HCT116 (cell line): ENCODE measurements at regions not wholly inside any gene's neighbourhood (a gene's known extent, or its start where the extent isn't known, plus 50 kb on each side); places are given as distances from the start of the nearest gene placed in this dataset.

Experiments used
- ATAC-seq: fragments of 200-7000 bp; cut with Tn5 transposase; 2 replicates; pipeline ENCODE4 v1.9.1; 2020; ENCODE audit warnings: mild to moderate bottlenecking, moderate library complexity
- BruUV-seq: library from RNA; stranded (reverse); fragments of 400-500 nt; replicated peaks from 2 replicates; lab custom pipeline; 2021; lab: Mats Ljungman, UMichigan
- CTCF ChIA-PET: fragments of 300-600 bp; sonication (Branson Sonifier 250); formaldehyde crosslinking; loops from one replicate; lab custom pipeline; 2021; ENCODE audit warnings: antibody characterized with exemption; lab: Charles Lee
- POLR2A ChIA-PET: fragments of 300-600, 350-600 bp; sonication (Branson Sonifier 250); formaldehyde crosslinking; loops from one replicate; lab custom pipeline; 2021; ENCODE audit warnings: antibody characterized with exemption; lab: Charles Lee
- RAD21 ChIA-PET, 2 experiments: fragments of 300-600 bp; sonication (Branson Sonifier 250); formaldehyde crosslinking; loops; one replicate each; lab custom pipeline; 2023; ENCODE audit warnings: low total read pairs in 2 of 2; ENCODE audit not compliant: uncharacterized antibody in 2 of 2, unreplicated experiment in 2 of 2, low non-redundant PET in 1 of 2; lab: Charles Lee
- DNase-seq: peaks from one replicate; pipeline ENCODE4 v3.0.0-alpha.2; 2010; ENCODE audit warnings: low read depth, low spot score
- H2AFZ ChIP-seq: fragments of 200-600 bp; shearing (Covaris generic), sonication (generic); 2 replicates; pipeline ENCODE4 v1.6.1; 2017; ENCODE audit warnings: low read depth, mixed run types, mixed read lengths, antibody characterized with exemption, low read length; ENCODE audit not compliant: poor library complexity, severe bottlenecking
- H3K27ac ChIP-seq: 2 replicates; pipeline ENCODE4 v1.5.1; 2012; ENCODE audit warnings: low read depth, low read length
- H3K27me3 ChIP-seq: fragments of 200-600 bp; sonication (generic); 2 replicates; pipeline ENCODE4 v1.6.1; 2016; ENCODE audit warnings: mixed run types, low read length, mixed read lengths; ENCODE audit not compliant: insufficient read depth
- H3K36me3 ChIP-seq, 2 experiments: fragments of 200-500 bp in 1 of 2; fragments of 200-600 bp in 1 of 2; sonication (Bioruptor generic) in 1 of 2; sonication (generic) in 1 of 2; 2 replicates each; pipeline versions ENCODE4 v1.5.1 to v1.6.1; 2014 to 2016; ENCODE audit warnings: low read length in 2 of 2, inconsistent platforms in 1 of 2, mixed read lengths in 1 of 2, mixed run types in 1 of 2; ENCODE audit not compliant: insufficient read depth in 2 of 2, control insufficient read depth in 1 of 2
- H3K4me1 ChIP-seq, 2 experiments: fragments of 200-600 bp in 1 of 2; sonication (generic) in 1 of 2; 2 replicates each; pipeline versions ENCODE4 v1.5.1 to v1.6.1; 2012 to 2017; ENCODE audit warnings: low read length in 2 of 2, inconsistent platforms in 1 of 2, mild to moderate bottlenecking in 1 of 2, mixed read lengths in 1 of 2, mixed run types in 1 of 2, moderate library complexity in 1 of 2; ENCODE audit not compliant: insufficient read depth in 2 of 2, control insufficient read depth in 1 of 2
- H3K4me2 ChIP-seq: fragments of 200-600 bp; sonication (generic); 2 replicates; pipeline ENCODE4 v1.6.1; 2017; ENCODE audit warnings: mixed run types, low read length, mixed read lengths
- H3K4me3 ChIP-seq, 2 experiments: fragments of 200-600 bp in 1 of 2; sonication (generic) in 1 of 2; replicated peaks in 1 of 2; 2 replicates each; pipeline ENCODE4 v1.5.1; 2011 to 2016; ENCODE audit warnings: low read length in 2 of 2, control low read depth in 1 of 2, low read depth in 1 of 2, mild to moderate bottlenecking in 1 of 2, mixed read lengths in 1 of 2, mixed run types in 1 of 2
- H3K79me2 ChIP-seq: fragments of 200-600 bp; sonication (generic); 2 replicates; pipeline ENCODE4 v1.6.1; 2017; ENCODE audit warnings: mild to moderate bottlenecking, mixed run types, low read length, moderate library complexity, mixed read lengths; ENCODE audit not compliant: insufficient read depth
- H3K9ac ChIP-seq: fragments of 200-600 bp; sonication (generic); 2 replicates; pipeline ENCODE4 v1.6.1; 2016; ENCODE audit warnings: low read length, mixed read lengths
- H3K9me2 ChIP-seq: fragments of 200-600 bp; sonication (generic), shearing (Covaris generic); 2 replicates; pipeline ENCODE4 v1.6.1; 2017; ENCODE audit warnings: mixed run types, mild to moderate bottlenecking, moderate library complexity; ENCODE audit not compliant: insufficient read depth
- H3K9me3 ChIP-seq, 2 experiments: fragments of 200-500 bp in 1 of 2; fragments of 200-600 bp in 1 of 2; sonication (Bioruptor generic) in 1 of 2; sonication (generic) in 1 of 2; 2 replicates each; pipeline ENCODE4 v1.6.1; 2014 to 2017; ENCODE audit warnings: low read length in 2 of 2, mixed read lengths in 2 of 2, inconsistent platforms in 1 of 2, low read depth in 1 of 2, mild to moderate bottlenecking in 1 of 2, mixed run types in 1 of 2, moderate library complexity in 1 of 2; ENCODE audit not compliant: control insufficient read depth in 1 of 2, insufficient read depth in 1 of 2
- H4K20me1 ChIP-seq: fragments of 200-600 bp; sonication (generic), shearing (Covaris generic); 2 replicates; pipeline ENCODE4 v1.6.1; 2017; ENCODE audit warnings: mixed run types, mild to moderate bottlenecking, moderate library complexity; ENCODE audit not compliant: insufficient read depth
- CBX3 ChIP-seq: IDR thresholded peaks from 2 replicates; pipeline ENCODE4 v1.6.1; 2012; ENCODE audit warnings: low read depth
- EZH2 ChIP-seq: fragments of 200-600 bp; sonication (generic); IDR thresholded peaks from 2 replicates; pipeline ENCODE4 v1.6.1; 2017; ENCODE audit warnings: antibody characterized with exemption, mixed run types
- JUND ChIP-seq: IDR thresholded peaks from 2 replicates; pipeline ENCODE4 v1.6.1; 2012
- POLR2AphosphoS5 ChIP-seq: IDR thresholded peaks from 2 replicates; pipeline ENCODE4 v1.6.1; 2011; ENCODE audit warnings: mild to moderate bottlenecking, low read depth, low read length, moderate library complexity
- TCF7L2 ChIP-seq: IDR thresholded peaks from 2 replicates; pipeline ENCODE4 v1.7.0; 2011; ENCODE audit warnings: borderline replicate concordance, inconsistent platforms; ENCODE audit not compliant: insufficient read depth, insufficient read length; ENCODE audit errors: extremely low read depth
- YY1 ChIP-seq: IDR thresholded peaks from 2 replicates; pipeline ENCODE4 v1.6.1; 2011; ENCODE audit warnings: low read length, low read depth, moderate library complexity, mild to moderate bottlenecking; ENCODE audit not compliant: insufficient replicate concordance; ENCODE audit errors: extremely low read depth
- ZFX ChIP-seq: fragments of 450-650 bp; IDR thresholded peaks from 2 replicates; pipeline ENCODE4 v1.6.1; 2017
- ZNF274 ChIP-seq: fragments of 200-500 bp; sonication (Bioruptor generic); IDR thresholded peaks from 2 replicates; pipeline ENCODE4 v1.6.1; 2014; ENCODE audit warnings: mild to moderate bottlenecking, low read depth, low read length, inconsistent platforms
- intact Hi-C: fragments of 100-400 bp; cut with micrococcal nuclease; formaldehyde crosslinking; loops from 2 replicates; pipeline ENCODE4 v1.10.0; 2022

- no TSS peak for BruUV-seq
- intact Hi-C loops: loop anchor here (10.0 kb wide), 1 partner anchor 589 kb away; no protein-coding TSS in a partner anchor
- no peak for ATAC-seq
Measured at GRCh38 chr10:111203615-111204014, 126.8 kb downstream of the ADRA2A start.

GRCh38 chr10:111204838-111205237, 128.0 kb downstream of the ADRA2A start:
- TF ChIP-seq YY1 (no peak), POLR2AphosphoS5 (no peak), EZH2 (no peak), ZFX (no peak), TCF7L2 (no peak), JUND (no peak), CBX3 (no peak), ZNF274 (no peak)

More at GRCh38 chr10:111203615-111204014, 126.8 kb downstream of the ADRA2A start:
- Histone ChIP-seq H3K27me3 (peaks cover 24% of the 10 kb centered on the region), H3K4me1 (no peaks in the 10 kb centered on the region), H3K36me3 (no peaks in the 10 kb centered on the region), H3K79me2 (no peaks in the 10 kb centered on the region)
- TF ChIP-seq ZFX: no peak
- TF ChIP-seq, all 23 proteins: peak for 0
- H3K9me3 ChIP-seq: no peaks in the 10 kb centered on the region
- H2AFZ ChIP-seq: no peak overlapping the region
- no peak for DNase-seq
- ChIA-PET RAD21 (no interaction called here), POLR2A (no interaction called here), CTCF (no interaction called here)
- no peak overlapping the region for H3K4me3 ChIP-seq
- H4K20me1 ChIP-seq: no peaks in the 10 kb centered on the region
- no peak overlapping the region for H3K4me2 ChIP-seq
- H3K9me2 ChIP-seq: no peaks in the 10 kb centered on the region
- no peak overlapping the region for H3K27ac ChIP-seq
- H3K9ac ChIP-seq: no peak overlapping the region

More at GRCh38 chr10:111204838-111205237, 128.0 kb downstream of the ADRA2A start:
- H3K79me2 ChIP-seq: no peaks in the 10 kb centered on the region
- POLR2A ChIA-PET: no interaction called here
- no peaks in the 10 kb centered on the region for H3K9me2 ChIP-seq
- H3K9ac ChIP-seq: no peak overlapping the region
- H2AFZ ChIP-seq: no peak overlapping the region
- no peaks in the 10 kb centered on the region for H3K36me3 ChIP-seq
- no peaks in the 10 kb centered on the region for H4K20me1 ChIP-seq
- no TSS peak for BruUV-seq
- RAD21 ChIA-PET: no interaction called here
- intact Hi-C loops: loop anchor here (10.0 kb wide), 1 partner anchor 590 kb away; no protein-coding TSS in a partner anchor
- ATAC-seq: no peak
- CTCF ChIA-PET: no interaction called here
- DNase-seq: no peak
- H3K4me3 ChIP-seq: no peak overlapping the region
- H3K4me2 ChIP-seq: no peak overlapping the region
- no peaks in the 10 kb centered on the region for H3K9me3 ChIP-seq
- no peak overlapping the region for H3K27ac ChIP-seq
- peaks cover 33% of the 10 kb centered on the region for H3K27me3 ChIP-seq
- H3K4me1 ChIP-seq: no peaks in the 10 kb centered on the region
